Lung (tissue), 11 donors: ENCODE measurements at regions not wholly inside any gene's neighbourhood (a gene's known extent, or its start where the extent isn't known, plus 50 kb on each side); places are given as distances from the start of the nearest gene placed in this dataset.

Experiments
- ATAC-seq: fragments of 200-7000 bp; cut with Tn5 transposase; one replicate; pipeline ENCODE4 v1.9.1; 2020; ENCODE audit warnings: moderate number of reproducible peaks; ENCODE audit not compliant: insufficient read depth, low FRiP score
- DNase-seq, 3 donors: peaks; one replicate each; pipeline ENCODE4 v3.0.0-alpha.2; 2013 to 2017
- H3K27ac ChIP-seq, 2 donors: one replicate each; pipeline ENCODE4 v1.5.1; 2013; ENCODE audit warnings: mild to moderate bottlenecking in 2 of 2, moderate library complexity in 2 of 2, control low read depth in 1 of 2, inconsistent platforms in 1 of 2, low read depth in 1 of 2, low read length in 1 of 2
- H3K27me3 ChIP-seq, 3 donors: one replicate each; pipeline ENCODE4 v1.5.1; 2013; ENCODE audit warnings: low read length in 2 of 3; ENCODE audit not compliant: control insufficient read depth in 3 of 3, insufficient read depth in 3 of 3
- H3K36me3 ChIP-seq, 4 donors: one replicate each; pipeline ENCODE4 v1.5.1; 2013; ENCODE audit warnings: low read length in 4 of 4, mild to moderate bottlenecking in 1 of 4, moderate library complexity in 1 of 4; ENCODE audit not compliant: control insufficient read depth in 4 of 4, insufficient read depth in 4 of 4
- H3K4me1 ChIP-seq, 5 donors: one replicate each; pipeline ENCODE4 v1.5.1; 2013; ENCODE audit warnings: low read length in 5 of 5, mild to moderate bottlenecking in 2 of 5, moderate library complexity in 1 of 5; ENCODE audit not compliant: control insufficient read depth in 5 of 5, insufficient read depth in 5 of 5
- H3K4me3 ChIP-seq: one replicate; pipeline ENCODE4 v1.5.1; 2013; ENCODE audit warnings: mild to moderate bottlenecking, control low read depth, moderate library complexity
- H3K9ac ChIP-seq, 2 donors: one replicate each; pipeline ENCODE4 v1.5.1; 2013; ENCODE audit warnings: low read length in 2 of 2, control low read depth in 1 of 2; ENCODE audit not compliant: insufficient read depth in 1 of 2
- H3K9me3 ChIP-seq, 4 donors: one replicate each; pipeline ENCODE4 v1.5.1; 2013; ENCODE audit warnings: low read length in 3 of 4, mild to moderate bottlenecking in 1 of 4, moderate library complexity in 1 of 4; ENCODE audit not compliant: control insufficient read depth in 4 of 4, insufficient read depth in 3 of 4
- WGBS, 2 donors: extraction: QIAGEN DNeasy Blood & Tissue Kit; methylation state at CpG; one replicate each; pipeline ENCODE4 v1.1.7; 2013; 5-methylcytosine and 5-hydroxymethylcytosine counted together
- TF ChIP-seq, protein P1 (sequence below): IDR thresholded peaks from 2 replicates; pipeline ENCODE4 v1.5.1; 2012; ENCODE audit warnings: mild to moderate bottlenecking; ENCODE audit errors: control extremely low read depth, extremely low read depth
- donor health status: control.
- donor health status: control.
- donor health status: Bipolar disorder and iron deficiency.
- donor health status: healthy.
- donor health status: DM: yes; HTN: yes; CAD: no.

DNA sequence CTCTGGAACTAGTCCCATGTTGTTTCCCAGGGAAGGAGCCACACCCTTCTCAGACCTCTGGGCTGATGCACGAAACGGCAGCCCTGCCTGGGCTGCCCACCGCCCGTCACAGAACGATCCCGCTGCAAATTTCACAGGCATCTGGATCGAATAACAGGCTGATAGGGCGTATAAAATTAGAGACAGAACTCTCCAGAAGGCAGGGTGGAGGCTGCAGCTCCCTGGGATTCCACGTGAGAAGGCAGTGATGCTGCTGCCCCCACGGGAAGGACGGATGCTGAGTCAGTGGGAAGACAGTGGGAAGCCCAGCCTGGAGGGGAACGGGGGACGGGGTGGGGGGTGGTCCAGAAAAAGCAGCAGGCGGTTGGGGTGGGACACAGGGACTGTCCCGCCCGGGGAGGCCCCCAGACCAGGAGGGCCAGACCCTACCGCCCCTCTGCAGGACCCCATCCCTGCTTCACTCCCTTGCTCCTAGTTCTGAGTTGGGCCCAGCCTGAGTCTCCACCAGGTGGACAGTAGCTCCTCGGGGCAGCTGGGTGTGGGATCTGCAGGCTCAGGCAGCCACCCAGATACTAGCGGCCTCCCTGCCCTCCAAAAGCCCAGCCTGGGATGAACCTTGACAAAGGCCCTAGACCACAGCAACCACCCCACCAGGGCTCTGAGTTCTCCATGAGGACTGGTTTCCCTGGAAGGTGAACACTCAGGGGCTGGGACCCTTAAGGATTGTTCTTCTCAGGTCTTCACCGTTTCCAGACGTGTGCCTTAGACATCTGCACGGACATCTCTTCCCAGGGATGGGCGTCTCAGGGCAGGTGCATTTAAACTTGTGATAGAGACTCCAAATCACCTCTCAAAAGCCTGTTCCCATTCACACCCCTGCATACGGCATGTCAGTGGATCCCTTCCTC is 117.8 kb downstream of the METRNL start:
- Histone ChIP-seq H3K27ac (no peak overlapping the region), H3K4me1 (peaks cover 0 to 15% (median 12%) of the 10 kb centered on the region in 5 donors), H3K9me3 (no peaks in the 10 kb centered on the region), H3K36me3 (no peaks in the 10 kb centered on the region), H3K9ac (no peak overlapping the region), H3K4me3 (no peak overlapping the region), H3K27me3 (no peaks in the 10 kb centered on the region)
- ATAC-seq: no peak
- 84 to 86% methylated on average over 24 of the region's 24 CpGs for WGBS, 2 donors
- DNase-seq: no peak
- TF ChIP-seq, protein P1, sequence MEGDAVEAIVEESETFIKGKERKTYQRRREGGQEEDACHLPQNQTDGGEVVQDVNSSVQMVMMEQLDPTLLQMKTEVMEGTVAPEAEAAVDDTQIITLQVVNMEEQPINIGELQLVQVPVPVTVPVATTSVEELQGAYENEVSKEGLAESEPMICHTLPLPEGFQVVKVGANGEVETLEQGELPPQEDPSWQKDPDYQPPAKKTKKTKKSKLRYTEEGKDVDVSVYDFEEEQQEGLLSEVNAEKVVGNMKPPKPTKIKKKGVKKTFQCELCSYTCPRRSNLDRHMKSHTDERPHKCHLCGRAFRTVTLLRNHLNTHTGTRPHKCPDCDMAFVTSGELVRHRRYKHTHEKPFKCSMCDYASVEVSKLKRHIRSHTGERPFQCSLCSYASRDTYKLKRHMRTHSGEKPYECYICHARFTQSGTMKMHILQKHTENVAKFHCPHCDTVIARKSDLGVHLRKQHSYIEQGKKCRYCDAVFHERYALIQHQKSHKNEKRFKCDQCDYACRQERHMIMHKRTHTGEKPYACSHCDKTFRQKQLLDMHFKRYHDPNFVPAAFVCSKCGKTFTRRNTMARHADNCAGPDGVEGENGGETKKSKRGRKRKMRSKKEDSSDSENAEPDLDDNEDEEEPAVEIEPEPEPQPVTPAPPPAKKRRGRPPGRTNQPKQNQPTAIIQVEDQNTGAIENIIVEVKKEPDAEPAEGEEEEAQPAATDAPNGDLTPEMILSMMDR: no peak

DNA sequence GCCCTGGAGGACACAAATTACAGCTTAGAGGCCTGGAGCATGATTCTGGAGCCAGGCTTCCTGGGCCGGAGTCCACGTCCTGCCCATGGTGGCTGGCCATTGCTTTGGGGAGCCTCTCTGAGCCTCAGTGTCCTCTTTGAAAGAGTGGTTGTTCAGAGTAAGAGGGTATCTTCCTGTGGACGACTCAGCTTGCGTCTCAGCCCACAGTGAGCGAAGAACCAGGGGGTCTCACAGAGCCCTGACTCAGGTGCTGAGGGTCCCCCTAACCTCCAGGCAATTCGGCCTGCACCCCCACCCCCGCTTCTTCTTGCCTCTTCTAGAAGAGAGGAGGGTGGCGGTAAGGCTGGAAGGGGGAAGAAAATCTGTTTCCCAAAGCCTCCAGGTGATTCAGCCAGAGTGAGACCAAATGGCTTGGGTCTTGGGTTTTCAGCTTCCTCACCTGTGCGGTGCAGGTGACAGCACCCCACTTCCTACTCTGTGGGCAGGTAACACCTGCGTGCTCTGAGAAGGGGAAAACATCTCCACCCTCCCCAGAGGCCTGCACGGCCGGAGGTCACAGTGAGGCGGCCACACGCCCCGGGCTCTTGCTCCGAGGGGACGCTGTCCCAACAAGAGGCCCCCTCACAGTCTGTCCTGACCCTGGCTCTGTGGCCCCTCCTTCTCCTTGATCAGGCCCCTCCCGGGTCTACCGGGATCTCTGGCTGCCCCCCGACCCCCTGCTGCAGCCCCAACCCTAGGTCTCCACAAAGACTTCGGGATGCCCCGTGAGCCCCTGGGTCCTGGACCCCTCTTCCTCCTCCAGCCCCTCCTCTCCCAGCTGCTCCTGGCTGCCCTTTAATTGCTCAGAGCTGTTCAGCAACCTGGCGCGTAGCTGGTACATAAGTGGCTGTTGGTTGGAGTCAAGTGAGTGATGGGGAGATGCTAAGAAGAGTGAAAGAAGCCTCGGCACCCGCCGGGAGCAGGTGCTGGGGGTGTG is 119.2 kb downstream of the METRNL start:
- Histone ChIP-seq H3K27me3 (no peaks in the 10 kb centered on the region), H3K36me3 (no peaks in the 10 kb centered on the region), H3K27ac (peak overlapping the region in 1 of 2 donors; percentile 81), H3K4me3 (no peak overlapping the region), H3K9ac (no peak overlapping the region), H3K4me1 (peaks cover 0 to 15% (median 12%) of the 10 kb centered on the region in 5 donors), H3K9me3 (no peaks in the 10 kb centered on the region)
- TF ChIP-seq, protein P1: no peak
- ATAC-seq: no peak
- DNase-seq: no peak
- WGBS, 2 donors: 74 to 79% methylated on average over 27 of the region's 27 CpGs

DNA sequence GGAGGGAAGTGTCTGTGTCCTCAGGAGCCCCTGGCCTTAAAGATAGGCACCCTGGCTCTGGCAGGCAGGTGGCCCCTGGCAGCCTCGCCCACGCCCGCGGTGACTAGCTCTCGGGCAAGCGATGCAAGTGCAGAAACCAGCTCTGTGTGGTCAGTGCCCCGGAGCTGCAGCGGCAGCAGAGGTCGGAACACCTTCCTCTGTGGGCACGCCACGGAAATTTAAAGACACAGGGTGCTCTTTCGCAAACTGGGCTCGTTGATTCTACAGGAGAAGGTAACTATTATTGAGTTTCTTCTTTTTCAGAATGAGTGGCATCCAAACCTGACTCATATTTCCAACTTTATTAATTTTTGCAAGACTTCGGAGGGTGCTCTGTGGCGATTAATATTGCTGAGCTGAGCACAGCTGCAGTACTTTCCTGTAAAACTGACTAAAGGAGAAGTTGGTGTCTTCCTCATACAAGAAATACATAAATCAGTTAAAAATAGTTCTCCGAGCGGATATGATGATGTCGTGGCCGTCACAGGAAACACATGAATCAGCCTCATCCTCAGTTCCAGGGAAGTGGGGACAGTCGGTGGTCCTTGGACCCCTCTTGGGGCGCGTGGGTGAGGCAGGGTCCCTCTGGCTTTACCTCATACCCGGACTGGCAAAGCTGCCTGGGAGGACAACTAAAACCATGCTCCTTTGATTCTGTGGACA is 120.2 kb downstream of the METRNL start:
- no peaks in the 10 kb centered on the region for H3K36me3 ChIP-seq
- H3K27ac ChIP-seq: peak overlapping the region in 1 of 2 donors; percentile 81
- DNase-seq: peak in 1 of 3 donors; percentile 29
- H3K9me3 ChIP-seq: no peaks in the 10 kb centered on the region
- no peaks in the 10 kb centered on the region for H3K27me3 ChIP-seq
- no peak overlapping the region for H3K9ac ChIP-seq
- peaks cover 0 to 18% (median 12%) of the 10 kb centered on the region in 5 donors for H3K4me1 ChIP-seq
- TF ChIP-seq, protein P1: no peak
- H3K4me3 ChIP-seq: no peak overlapping the region
- WGBS, 2 donors: 25 to 47% methylated on average over 23 of the region's 23 CpGs
- peak; percentile 51 for ATAC-seq
